ENCODE measurements at regions not wholly inside any gene's neighbourhood (a gene's known extent, or its start where the extent isn't known, plus 50 kb on each side); places are given as distances from the start of the nearest gene placed in this dataset.

- TF ChIP-seq, protein P1, sequence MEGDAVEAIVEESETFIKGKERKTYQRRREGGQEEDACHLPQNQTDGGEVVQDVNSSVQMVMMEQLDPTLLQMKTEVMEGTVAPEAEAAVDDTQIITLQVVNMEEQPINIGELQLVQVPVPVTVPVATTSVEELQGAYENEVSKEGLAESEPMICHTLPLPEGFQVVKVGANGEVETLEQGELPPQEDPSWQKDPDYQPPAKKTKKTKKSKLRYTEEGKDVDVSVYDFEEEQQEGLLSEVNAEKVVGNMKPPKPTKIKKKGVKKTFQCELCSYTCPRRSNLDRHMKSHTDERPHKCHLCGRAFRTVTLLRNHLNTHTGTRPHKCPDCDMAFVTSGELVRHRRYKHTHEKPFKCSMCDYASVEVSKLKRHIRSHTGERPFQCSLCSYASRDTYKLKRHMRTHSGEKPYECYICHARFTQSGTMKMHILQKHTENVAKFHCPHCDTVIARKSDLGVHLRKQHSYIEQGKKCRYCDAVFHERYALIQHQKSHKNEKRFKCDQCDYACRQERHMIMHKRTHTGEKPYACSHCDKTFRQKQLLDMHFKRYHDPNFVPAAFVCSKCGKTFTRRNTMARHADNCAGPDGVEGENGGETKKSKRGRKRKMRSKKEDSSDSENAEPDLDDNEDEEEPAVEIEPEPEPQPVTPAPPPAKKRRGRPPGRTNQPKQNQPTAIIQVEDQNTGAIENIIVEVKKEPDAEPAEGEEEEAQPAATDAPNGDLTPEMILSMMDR (IDR thresholded peaks at IDR 0.05; ENCODE audit: low read depth, low read length, missing control alignments), result no peak
- DNase-seq, result no peak
- H3K36me3 ChIP-seq (replicated peaks), result no peaks in the 10 kb centered on the region
- in situ Hi-C loops (cut with HindIII; ENCODE audit: low pct_ligation_motif_present, low sequenced_read_pairs), result no loop called here
- H3K4me3 ChIP-seq (ENCODE audit: low read depth, low read length), result no peak overlapping the region
- no peaks in the 10 kb centered on the region for H3K27me3 ChIP-seq (replicated peaks)
- no peak overlapping the region for H3K27ac ChIP-seq
Measured at GRCh38 chr2:66281980-66282379, 152.9 kb upstream of the MEIS1 start.

DNA sequence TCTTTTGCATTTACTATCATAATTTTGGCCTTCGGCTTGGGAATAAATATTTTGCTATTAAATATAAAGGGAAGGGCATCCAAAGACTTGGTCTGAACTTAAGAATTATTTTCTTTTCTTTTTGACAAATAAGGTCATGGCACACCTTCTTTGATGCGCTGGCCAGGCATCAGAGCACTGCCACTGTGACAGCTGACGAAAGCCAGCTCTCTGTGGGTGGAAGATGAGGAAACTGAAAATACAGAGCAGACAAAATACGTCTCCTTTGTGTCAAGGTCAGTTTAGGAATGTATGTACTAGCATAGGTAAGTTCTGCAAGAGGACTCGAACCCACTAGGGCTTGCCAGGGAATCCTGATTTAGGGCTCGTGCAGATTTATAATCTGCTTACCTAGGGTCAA lies 155.9 kb upstream of the MEIS1 start:
- H3K27ac ChIP-seq, result no peak overlapping the region
- no peak overlapping the region for H3K4me3 ChIP-seq (ENCODE audit: low read depth, low read length)
- TF ChIP-seq, protein P1 (IDR thresholded peaks at IDR 0.05; ENCODE audit: low read depth, low read length, missing control alignments), result no peak
- H3K36me3 ChIP-seq (replicated peaks), result no peaks in the 10 kb centered on the region
- DNase-seq, result no peak
- H3K27me3 ChIP-seq (replicated peaks), result no peaks in the 10 kb centered on the region
- in situ Hi-C loops (cut with HindIII; ENCODE audit: low pct_ligation_motif_present, low sequenced_read_pairs), result no loop called here

DNA sequence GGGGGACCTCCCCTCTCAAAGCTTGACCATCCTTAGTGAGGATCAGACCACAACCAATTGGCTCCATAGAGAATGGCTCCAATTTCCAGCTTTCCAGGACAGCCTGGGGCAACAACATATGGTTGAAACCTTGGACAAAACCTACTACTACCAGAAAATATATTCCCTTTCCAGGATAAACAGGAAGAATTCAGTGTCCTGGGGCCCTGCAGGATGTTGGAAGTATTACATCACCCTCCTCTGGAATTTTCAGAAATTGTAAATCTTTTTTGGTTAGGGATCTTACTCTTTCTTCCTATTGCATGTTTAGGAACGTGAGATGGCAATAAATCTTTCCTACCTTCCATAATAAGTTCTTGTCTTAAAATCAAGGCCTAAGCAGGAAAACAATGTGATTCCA lies 158.9 kb upstream of the MEIS1 start:
- TF ChIP-seq, protein P1 (IDR thresholded peaks at IDR 0.05; ENCODE audit: low read depth, low read length, missing control alignments), result no peak
- H3K4me3 ChIP-seq (ENCODE audit: low read depth, low read length), result no peak overlapping the region
- H3K36me3 ChIP-seq (replicated peaks), result no peaks in the 10 kb centered on the region
- H3K27ac ChIP-seq, result no peak overlapping the region
- in situ Hi-C loops (cut with HindIII; ENCODE audit: low pct_ligation_motif_present, low sequenced_read_pairs), result no loop called here
- H3K27me3 ChIP-seq (replicated peaks), result no peaks in the 10 kb centered on the region
- no peak for DNase-seq

DNA sequence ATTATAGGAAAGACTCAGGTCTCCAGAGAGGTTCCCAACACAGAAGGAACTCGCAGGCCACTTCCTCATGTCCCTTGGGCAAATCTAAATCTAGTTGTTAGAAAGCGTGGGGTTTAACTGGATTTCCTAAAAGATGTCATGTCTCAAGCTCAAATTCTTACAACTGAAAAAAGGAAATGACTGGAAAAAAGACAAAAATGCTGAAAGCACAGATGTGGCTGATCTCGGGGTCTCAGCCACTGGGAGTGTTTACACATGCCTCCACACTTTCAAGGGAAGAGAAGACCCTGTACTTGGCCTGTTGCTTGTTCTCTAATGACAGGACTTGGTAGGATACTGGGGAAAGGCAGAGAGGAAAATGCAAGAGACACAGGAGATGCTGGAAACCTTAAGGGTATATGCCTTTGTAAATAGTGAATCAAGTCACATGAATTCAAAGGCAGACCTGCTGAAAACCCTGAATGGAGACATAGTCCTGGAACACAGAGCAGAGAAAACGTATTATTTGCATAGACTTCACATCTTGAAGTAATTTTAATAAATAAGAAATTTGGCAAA lies 160.9 kb upstream of the MEIS1 start:
- Histone ChIP-seq H3K36me3 (replicated peaks) (no peaks in the 10 kb centered on the region), H3K4me3 (ENCODE audit: low read depth, low read length) (no peak overlapping the region), H3K27me3 (replicated peaks) (no peaks in the 10 kb centered on the region), H3K27ac (no peak overlapping the region)
- in situ Hi-C loops (cut with HindIII; ENCODE audit: low pct_ligation_motif_present, low sequenced_read_pairs), result no loop called here
- no peak for DNase-seq
- TF ChIP-seq, protein P1 (IDR thresholded peaks at IDR 0.05; ENCODE audit: low read depth, low read length, missing control alignments), result no peak

GRCh38 chr2:66272751-66273150 lies 162.2 kb upstream of the MEIS1 start:
- no peaks in the 10 kb centered on the region for H3K27me3 ChIP-seq (replicated peaks)
- no peak for DNase-seq
- H3K27ac ChIP-seq, result no peak overlapping the region
- in situ Hi-C loops (cut with HindIII; ENCODE audit: low pct_ligation_motif_present, low sequenced_read_pairs), result no loop called here
- H3K36me3 ChIP-seq (replicated peaks), result no peaks in the 10 kb centered on the region
- TF ChIP-seq, protein P1 (IDR thresholded peaks at IDR 0.05; ENCODE audit: low read depth, low read length, missing control alignments), result no peak
- no peak overlapping the region for H3K4me3 ChIP-seq (ENCODE audit: low read depth, low read length)

DNA sequence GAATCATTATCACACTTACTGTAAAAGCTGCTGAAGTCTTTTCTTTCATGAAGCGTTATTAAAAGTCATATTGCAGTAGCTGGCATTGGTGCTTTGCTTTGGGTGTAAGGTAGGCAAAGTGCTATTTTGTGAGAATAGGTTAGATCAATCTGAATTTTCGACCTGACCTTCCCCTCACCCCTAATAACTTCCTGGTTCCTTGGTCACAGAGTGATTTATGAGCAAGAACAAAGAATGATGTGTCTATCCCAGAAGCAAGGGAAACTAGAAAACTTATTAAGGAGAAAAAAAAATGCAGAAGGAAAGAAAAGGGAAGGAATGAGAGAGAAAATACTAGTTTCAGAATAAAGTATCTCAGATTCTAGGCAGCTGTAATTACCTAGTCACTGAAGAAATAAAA lies 163.1 kb upstream of the MEIS1 start:
- no peaks in the 10 kb centered on the region for H3K27me3 ChIP-seq (replicated peaks)
- TF ChIP-seq, protein P1 (IDR thresholded peaks at IDR 0.05; ENCODE audit: low read depth, low read length, missing control alignments), result no peak
- in situ Hi-C loops (cut with HindIII; ENCODE audit: low pct_ligation_motif_present, low sequenced_read_pairs), result no loop called here
- DNase-seq, result no peak
- no peak overlapping the region for H3K4me3 ChIP-seq (ENCODE audit: low read depth, low read length)
- H3K36me3 ChIP-seq (replicated peaks), result no peaks in the 10 kb centered on the region
- H3K27ac ChIP-seq, result no peak overlapping the region
